ENCODE measurements at regions not wholly inside any gene's neighbourhood (a gene's known extent, or its start where the extent isn't known, plus 50 kb on each side); places are given as distances from the start of the nearest gene placed in this dataset.

DNA sequence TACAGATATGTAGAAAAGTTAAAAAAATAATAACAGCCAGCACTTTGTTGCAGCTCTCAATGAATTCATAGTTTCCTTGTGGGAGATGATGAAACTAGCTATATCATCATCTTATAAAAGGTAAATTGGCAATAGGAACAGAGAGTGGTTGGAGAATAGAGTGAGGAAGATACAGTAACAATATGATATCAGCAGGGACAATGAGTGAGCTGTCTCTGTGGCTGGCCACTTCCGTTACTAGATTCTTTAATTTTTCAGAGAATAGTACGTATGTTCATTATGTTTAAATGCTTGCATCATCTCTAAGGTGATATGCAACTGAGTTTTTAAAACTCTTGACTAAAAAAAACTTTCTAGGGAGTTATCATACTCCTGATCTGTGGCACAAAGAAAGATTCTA, 1006.2 kb upstream of the FLRT2 start:
- no peak for DNase-seq (ENCODE audit: low read depth)

GRCh38 chr14:84527706-84528105, 1002.2 kb upstream of the FLRT2 start:
- DNase-seq (ENCODE audit: low read depth), result no peak

DNA sequence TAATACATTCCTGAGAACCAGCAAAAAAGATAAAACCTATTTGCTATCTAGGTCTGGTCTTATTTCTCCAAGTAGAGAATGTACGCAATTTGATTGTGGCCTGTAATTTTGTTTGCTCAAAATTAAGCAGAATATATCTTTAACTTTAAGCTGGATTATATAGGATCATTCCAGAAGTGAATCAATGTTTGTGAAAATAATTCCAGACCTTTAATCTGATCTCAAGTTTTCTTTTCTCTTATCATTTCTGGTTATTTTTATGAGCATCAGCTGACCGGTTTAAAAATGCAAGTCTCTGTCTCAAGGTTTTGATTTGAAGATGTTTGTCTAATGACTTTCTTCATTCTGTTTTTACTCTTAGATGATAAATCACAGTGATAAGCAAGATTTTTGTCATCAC, 997.9 kb upstream of the FLRT2 start:
- DNase-seq (ENCODE audit: low read depth), result peak; percentile 17

- no peak for DNase-seq (ENCODE audit: low read depth)
Measured at GRCh38 chr14:84533181-84533725, 996.7 kb upstream of the FLRT2 start.

GRCh38 chr14:84533791-84534190, 996.2 kb upstream of the FLRT2 start:
- DNase-seq (ENCODE audit: low read depth), result no peak

DNA sequence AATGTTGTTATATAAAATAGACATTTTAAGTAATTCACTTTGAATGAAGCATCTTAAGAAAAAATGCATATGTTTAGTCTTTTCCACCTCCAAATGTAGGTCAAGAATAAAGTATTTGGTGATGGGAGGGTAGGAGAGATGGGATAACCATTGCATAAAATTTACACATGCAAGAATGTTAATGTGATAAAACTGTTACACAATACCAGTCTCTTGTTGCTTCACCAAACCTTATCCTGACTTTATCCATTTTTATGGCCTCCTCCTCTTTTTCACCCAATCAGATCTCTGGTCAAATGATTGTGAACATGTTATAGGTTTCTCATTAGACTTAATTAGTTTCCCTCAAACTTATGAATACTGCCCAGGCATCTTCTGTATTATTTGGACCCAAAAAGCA, 994.5 kb upstream of the FLRT2 start:
- DNase-seq (ENCODE audit: low read depth), result peak; percentile 18

- DNase-seq (ENCODE audit: low read depth), result no peak
Measured at GRCh38 chr14:84535976-84536375, 994.0 kb upstream of the FLRT2 start.

DNA sequence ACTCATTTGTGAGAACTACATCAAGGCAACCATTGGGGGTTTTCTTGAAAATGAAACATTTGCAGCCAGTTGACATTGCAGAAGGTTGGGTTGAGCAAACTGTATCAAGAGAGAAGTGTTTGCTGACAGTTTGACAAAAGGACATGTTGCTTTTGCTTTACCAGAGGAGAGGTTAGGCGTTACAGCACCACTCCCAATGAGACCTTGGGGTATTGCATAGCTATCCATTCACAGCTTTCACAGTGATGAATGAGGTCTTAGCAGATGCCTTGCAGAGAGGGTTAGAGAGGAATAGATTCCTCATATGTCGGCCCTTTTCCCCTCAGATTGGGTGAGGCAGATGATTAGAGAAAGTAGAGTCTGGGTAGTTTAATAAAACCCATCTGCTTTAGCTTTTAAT, 988.9 kb upstream of the FLRT2 start:
- DNase-seq (ENCODE audit: low read depth), result no peak

- DNase-seq (ENCODE audit: low read depth), result no peak
Measured at GRCh38 chr14:84543859-84544258, 986.1 kb upstream of the FLRT2 start.

DNA sequence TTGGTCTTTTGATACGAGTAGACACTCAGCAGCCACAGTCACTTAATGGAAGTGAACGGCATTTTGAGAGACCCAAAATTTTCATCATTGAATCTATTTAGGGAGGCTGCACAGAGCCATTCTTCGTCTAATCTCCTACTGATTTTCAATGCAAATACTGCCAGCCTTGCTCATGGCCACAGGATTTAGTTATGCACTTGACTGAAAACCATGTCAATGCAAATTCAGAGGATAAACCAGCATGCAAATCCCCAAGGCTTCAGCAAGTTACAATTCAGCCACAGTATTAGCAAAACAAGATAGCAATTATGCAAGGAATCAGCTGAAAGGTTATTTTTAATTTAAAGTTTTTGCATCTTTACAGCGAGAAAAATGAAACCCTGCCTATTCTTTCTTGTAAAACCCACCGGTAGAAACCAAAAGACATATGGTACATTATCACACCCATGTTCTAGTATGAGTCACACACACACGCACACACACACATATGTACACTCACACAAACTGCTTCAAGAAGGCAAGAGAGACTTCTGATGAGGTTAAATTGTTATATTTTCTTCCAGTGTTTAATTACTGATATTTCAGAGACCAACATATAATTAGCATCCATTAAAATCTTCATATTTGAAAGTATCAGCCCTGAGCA, 985.3 kb upstream of the FLRT2 start:
- no peak for DNase-seq (ENCODE audit: low read depth)

DNA sequence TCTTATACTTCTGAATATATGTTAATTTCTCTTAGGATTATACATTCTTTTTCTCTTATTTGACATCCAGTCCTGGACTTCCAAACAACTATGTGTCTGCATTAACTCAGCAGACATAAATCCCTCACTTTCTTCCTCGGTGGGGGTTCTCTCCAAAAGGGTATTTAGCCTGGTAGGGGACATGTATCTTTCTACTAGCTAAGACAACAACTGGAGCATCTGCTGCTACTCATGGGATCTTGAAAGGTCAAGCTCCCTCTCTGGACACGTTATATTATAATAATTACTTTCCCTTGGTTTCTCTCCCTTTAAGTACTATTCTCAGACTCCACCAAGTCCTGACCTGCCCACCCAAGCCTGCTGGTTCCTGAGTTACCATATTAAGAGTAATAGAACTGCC, 983.7 kb upstream of the FLRT2 start:
- DNase-seq (ENCODE audit: low read depth), result no peak

DNA sequence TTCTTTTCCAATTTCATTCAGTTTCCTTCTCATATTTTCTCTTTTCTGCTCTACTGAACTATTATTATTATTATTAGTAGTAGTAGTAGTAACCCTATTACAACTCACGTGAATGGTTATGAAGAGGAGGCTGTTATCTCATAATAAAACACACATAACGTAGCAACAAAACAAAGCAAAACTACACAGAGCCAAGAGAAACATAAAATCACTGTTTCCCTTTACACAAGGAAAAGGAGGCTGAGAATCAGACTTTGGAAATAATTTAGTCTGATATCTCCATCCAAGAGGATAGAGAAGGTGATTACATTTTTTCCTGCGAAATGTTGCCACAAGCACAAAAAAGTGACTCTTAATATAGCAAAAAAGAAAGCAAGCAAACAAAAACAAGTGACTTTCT, 975.8 kb upstream of the FLRT2 start:
- DNase-seq (ENCODE audit: low read depth), result no peak

DNA sequence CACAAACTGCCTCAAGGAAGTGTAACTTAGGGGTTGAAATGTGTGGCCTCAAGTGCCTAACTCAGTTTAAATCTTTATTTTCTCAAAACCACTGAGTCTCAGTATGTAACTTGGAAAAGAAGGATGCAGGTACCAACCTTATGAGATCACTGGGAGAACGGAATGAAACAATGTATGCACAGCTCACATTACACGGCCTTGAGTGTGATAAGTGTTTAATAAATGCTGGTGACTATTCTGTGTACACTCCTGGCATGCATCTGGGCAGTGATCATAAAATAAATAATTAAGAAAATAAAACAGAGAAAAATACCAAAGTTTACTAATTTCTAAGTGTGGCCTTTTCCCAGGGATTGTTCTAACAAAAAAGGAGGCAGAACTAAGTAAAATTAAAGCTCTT, 974.5 kb upstream of the FLRT2 start:
- no peak for DNase-seq (ENCODE audit: low read depth)

DNA sequence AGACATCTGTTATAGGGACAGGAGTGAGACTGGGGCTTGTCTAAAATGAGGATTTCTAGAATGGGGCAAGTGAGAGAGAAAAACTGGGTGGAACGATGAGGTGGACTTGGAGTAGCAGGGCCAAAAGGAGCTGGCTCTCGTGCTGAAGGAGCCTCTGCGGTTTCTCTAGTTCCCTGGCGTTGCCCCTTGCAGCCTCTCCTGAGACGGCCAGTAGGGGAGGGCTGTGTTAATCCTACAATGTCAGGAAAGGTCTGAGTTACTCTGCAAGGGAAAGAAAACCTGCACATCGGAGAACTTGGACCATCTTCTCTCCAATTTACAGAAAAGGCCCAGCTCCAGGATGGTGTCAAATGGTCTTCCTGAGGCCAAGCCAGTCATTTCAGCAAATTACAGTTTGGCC, 963.8 kb upstream of the FLRT2 start:
- no peak for DNase-seq (ENCODE audit: low read depth)

GRCh38 chr14:84575681-84576080, 954.3 kb upstream of the FLRT2 start:
- no peak for DNase-seq (ENCODE audit: low read depth)

DNA sequence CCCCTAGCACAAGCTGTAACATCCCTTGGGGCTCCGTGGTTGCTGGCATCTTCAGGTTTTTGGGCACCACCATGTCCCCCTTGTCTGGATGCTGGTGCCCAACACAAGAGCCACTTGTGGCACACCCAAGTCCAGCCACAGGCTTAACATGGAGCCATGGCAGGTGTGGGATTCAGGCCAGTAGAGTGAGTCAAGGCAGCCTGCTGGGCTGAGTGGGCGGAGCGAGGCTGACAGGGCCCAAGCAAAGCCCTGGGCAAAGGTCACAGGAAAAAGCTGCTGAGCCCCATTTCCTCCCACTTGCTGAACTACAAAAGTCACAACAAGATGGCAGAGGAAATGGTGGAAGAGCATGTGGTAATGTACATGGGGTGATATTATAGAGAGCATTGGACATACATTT, 950.7 kb upstream of the FLRT2 start:
- DNase-seq (ENCODE audit: low read depth), result no peak

- peak; percentile 1 for DNase-seq (ENCODE audit: low read depth)
Measured at GRCh38 chr14:84581041-84581440, 948.9 kb upstream of the FLRT2 start.

DNA sequence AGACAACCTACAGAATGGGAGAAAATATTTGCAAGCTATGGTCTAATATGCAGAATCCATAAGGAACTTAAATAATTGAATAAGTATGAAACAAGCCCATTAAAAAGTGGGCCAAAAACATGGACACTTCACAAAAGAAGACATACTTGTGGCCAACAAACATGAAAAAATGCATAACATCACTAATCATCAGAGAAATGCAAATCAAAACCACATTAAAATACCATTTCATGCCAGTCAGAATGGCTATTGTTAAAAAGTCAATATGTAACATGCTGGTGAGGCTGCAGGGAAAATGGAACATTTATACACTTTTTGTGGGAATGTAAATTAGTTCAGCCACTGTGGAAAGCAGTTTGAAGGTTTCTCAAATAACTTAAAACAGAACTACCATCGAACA, 945.4 kb upstream of the FLRT2 start:
- no peak for DNase-seq (ENCODE audit: low read depth)

DNA sequence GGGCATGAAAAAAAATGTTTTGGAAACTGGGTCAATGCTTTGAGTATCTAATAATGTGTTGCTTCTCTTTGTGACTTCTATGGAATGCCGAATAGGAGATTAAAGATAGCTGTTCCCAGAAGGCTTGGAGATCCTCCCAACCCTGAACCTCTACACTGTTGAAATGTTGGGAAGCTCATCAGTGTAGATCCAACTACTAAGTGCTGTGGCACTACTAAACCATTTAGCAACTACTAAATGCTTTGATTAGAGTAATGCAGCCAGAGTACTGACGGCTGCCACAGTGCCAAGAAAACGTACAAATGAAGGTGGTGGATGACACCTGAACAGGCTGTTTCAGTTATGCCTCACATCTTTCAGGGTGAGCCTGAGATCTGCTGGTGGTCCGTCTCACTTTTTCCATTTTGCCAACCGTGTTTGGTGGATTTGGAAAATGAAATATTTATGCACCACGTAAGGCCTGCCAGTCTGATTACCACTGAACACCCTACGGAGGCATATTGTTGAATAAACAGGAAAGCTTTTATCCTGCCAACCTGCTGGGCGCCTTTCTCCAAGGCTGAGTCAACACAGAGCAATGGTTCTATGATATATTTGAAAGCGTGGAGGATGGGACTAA, 938.0 kb upstream of the FLRT2 start:
- DNase-seq (ENCODE audit: low read depth), result peak; percentile 4

DNA sequence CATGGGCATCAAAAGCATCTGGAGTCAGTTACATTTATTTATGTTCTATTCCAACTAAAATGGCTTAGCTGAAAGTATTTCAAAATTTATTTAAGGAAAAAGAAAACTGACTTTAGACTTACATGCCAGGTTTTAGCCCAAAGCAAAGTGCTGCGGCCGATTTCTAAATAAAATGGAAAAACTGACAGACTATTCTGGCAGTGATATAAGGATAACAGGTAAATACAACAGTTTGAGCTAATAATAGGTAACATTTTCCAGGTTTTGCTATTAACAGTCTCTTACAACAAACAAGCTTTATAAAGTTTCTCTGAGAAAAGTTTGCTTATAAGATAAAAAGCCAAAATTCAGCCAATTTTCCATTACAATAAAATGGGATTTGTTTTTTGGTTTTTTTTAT, 937.2 kb upstream of the FLRT2 start:
- no peak for DNase-seq (ENCODE audit: low read depth)

DNA sequence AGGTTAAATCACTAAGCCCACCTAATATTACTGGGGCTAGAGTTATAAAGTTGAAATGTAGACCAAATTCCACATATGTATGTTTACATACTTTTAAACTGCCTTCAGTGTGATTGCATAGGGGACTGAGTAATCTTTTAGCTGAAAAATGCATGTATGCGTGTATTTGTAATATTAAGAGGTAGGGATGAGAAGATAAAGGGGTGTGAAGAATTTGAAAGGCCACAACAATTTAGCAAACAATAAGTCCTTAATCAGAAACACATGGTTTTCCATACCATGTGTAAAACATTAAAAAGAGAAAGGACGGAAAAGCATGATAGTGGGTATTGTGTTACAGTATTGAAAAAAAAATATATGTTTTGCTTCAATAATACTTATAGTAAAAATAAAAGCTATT, 919.9 kb upstream of the FLRT2 start:
- DNase-seq (ENCODE audit: low read depth), result no peak

- peak; percentile 32 for DNase-seq (ENCODE audit: low read depth)
Measured at GRCh38 chr14:84622357-84622756, 907.6 kb upstream of the FLRT2 start.

DNA sequence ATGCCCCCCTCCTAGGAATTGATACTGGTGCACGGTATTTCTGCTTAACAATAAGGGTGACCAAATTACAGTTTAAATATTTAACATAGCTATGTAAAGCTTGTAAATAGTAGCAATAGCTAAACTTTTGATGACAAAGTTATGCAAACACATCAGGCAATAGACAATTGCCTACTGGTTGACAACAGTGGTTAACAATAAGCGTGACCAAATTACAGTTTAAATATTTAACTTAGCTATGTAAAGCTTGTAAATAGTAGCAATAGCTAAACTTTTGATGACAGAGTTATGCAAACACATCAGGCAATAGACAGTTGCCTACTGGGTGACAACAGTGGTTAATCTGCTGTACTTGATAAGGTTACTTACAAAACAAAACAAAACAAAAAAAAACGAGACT, 886.5 kb upstream of the FLRT2 start:
- DNase-seq (ENCODE audit: low read depth), result no peak

Data from iris pigment epithelial cell (primary cell).